SJSA1 (cell line): ENCODE measurements at regions not wholly inside any gene's neighbourhood (a gene's known extent, or its start where the extent isn't known, plus 50 kb on each side); places are given as distances from the start of the nearest gene placed in this dataset.

ENCODE experiments used
- DNase-seq, 2 experiments: peaks; one replicate each; pipeline ENCODE4 v3.0.0-alpha.2; 2015 to 2020; ENCODE audit warnings: low spot score in 2 of 2, low read depth in 1 of 2
- H3K27ac ChIP-seq: fragments of 250-450 bp; sonication (Bioruptor Pico); 2 replicates; pipeline ENCODE4 v1.5.1; 2020; ENCODE audit warnings: mild to moderate bottlenecking, moderate library complexity
- H3K27me3 ChIP-seq: fragments of 250-450 bp; sonication (Bioruptor Pico); replicated peaks from 2 replicates; pipeline ENCODE4 v1.5.1; 2020; ENCODE audit warnings: mild to moderate bottlenecking, moderate library complexity
- H3K36me3 ChIP-seq: fragments of 250-450 bp; sonication (Bioruptor Pico); 2 replicates; pipeline ENCODE4 v1.5.1; 2020; ENCODE audit warnings: mild to moderate bottlenecking
- H3K4me1 ChIP-seq: fragments of 250-450 bp; sonication (Bioruptor Pico); replicated peaks from 2 replicates; pipeline ENCODE4 v1.6.1; 2021; ENCODE audit warnings: mild to moderate bottlenecking
- H3K4me3 ChIP-seq: fragments of 250-450 bp; sonication (Bioruptor Pico); 2 replicates; pipeline ENCODE4 v1.5.1; 2020; ENCODE audit warnings: mild to moderate bottlenecking
- H3K9me3 ChIP-seq: fragments of 250-450 bp; sonication (Bioruptor Pico); replicated peaks from 2 replicates; pipeline ENCODE4 v1.5.1; 2020; ENCODE audit warnings: mild to moderate bottlenecking

DNA sequence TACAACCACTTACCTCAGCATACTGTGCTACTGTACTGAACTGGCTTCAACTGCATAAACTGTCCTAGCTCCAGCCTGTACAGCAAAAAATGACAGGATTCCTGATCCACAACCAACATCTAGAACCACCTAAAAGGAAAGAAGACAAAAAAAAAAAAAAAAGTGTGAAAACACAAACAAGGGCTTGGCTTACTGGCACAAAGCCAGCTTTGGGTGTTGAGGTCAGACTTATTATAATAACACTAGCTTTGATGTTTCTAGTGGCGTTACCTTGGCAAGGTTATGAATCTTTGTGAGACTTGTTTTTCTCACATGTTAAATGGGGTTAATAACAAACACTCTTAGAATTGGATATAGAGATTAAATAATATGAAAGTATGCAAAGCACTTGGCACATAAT is 148.5 kb upstream of the PUM3 start:
- no peaks in the 10 kb centered on the region for H3K36me3 ChIP-seq
- no peak overlapping the region for H3K27ac ChIP-seq
- DNase-seq, result no peak
- H3K4me1 ChIP-seq, result no peaks in the 10 kb centered on the region
- no peak overlapping the region for H3K4me3 ChIP-seq
- no peaks in the 10 kb centered on the region for H3K9me3 ChIP-seq
- no peaks in the 10 kb centered on the region for H3K27me3 ChIP-seq

DNA sequence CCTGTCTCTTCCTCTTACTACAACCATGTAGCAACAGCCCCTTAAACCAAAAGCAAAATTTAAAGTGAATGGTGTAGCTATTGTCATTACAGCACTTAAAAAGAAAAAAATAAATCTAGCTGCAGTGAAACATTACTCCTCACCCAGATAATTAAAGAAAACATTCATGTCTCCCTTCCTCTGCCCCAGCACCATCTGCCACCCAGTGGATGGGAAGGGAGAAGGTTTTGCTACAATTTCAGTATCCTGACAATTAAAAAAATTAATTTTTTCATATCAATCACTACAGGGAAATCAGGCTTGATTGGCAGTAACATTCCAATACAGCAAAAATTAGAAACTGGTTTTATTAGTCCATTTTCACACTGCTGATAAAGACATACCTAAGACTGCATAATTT is 147.4 kb upstream of the PUM3 start:
- no peaks in the 10 kb centered on the region for H3K27me3 ChIP-seq
- H3K4me3 ChIP-seq, result no peak overlapping the region
- no peaks in the 10 kb centered on the region for H3K4me1 ChIP-seq
- H3K9me3 ChIP-seq, result no peaks in the 10 kb centered on the region
- H3K36me3 ChIP-seq, result no peaks in the 10 kb centered on the region
- no peak for DNase-seq
- no peak overlapping the region for H3K27ac ChIP-seq

DNA sequence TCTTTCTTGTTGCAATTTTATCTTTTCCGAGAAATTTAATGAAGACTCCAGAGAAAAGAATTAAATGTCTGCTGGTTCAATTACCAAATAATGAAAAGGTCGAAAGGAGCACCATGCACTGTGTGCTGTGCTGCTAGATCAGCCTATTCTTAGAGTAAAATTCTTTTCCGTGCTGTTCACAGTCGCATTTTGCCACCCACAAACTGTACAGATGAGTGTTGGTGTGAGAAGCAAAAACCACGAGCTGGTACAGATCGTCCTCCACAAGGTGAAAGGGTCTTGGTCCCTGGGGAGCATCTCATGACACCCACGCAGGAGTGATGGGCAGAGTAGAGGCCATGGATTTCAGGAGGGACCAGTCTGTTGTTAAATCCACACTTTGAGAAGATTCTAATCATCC is 143.8 kb upstream of the PUM3 start:
- Histone ChIP-seq H3K27me3 (no peaks in the 10 kb centered on the region), H3K27ac (no peak overlapping the region), H3K4me1 (no peaks in the 10 kb centered on the region)

DNA sequence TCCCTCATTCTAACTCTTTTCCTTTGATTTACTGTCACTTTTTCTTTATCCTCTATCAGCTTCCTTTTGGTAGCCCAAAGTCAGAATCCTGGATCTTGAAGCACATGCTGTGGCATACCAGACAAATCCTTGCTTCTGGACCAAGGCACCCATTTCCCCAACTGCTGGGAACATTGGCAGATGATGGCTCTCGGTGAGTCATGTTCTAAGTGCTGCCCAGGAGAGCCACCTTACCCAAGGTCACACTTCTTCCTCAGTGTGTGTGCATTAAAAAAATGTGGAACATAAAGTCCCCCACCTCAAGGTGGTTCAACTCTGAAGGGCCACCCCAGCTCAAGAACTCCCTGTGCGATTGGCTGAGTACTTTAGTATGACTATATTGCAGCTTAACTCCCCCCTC is 141.4 kb upstream of the PUM3 start:
- no peaks in the 10 kb centered on the region for H3K27me3 ChIP-seq
- no peak overlapping the region for H3K27ac ChIP-seq
- H3K9me3 ChIP-seq, result no peaks in the 10 kb centered on the region
- H3K4me3 ChIP-seq, result no peak overlapping the region
- DNase-seq, result no peak
- H3K36me3 ChIP-seq, result no peaks in the 10 kb centered on the region
- H3K4me1 ChIP-seq, result no peaks in the 10 kb centered on the region

More for the DNA sequence above, 143.8 kb upstream of the PUM3 start:
- Histone ChIP-seq H3K36me3 (no peaks in the 10 kb centered on the region), H3K4me3 (no peak overlapping the region), H3K9me3 (no peaks in the 10 kb centered on the region)
- no peak for DNase-seq

GRCh38 chr9:2984491-2984890 is 140.6 kb upstream of the PUM3 start:
- no peaks in the 10 kb centered on the region for H3K36me3 ChIP-seq
- H3K27ac ChIP-seq, result no peak overlapping the region
- H3K9me3 ChIP-seq, result no peaks in the 10 kb centered on the region
- no peaks in the 10 kb centered on the region for H3K27me3 ChIP-seq
- no peaks in the 10 kb centered on the region for H3K4me1 ChIP-seq
- DNase-seq, result no peak
- H3K4me3 ChIP-seq, result no peak overlapping the region

- H3K27ac ChIP-seq, result no peak overlapping the region
- H3K27me3 ChIP-seq, result no peaks in the 10 kb centered on the region
- H3K36me3 ChIP-seq, result no peaks in the 10 kb centered on the region
- no peak for DNase-seq
- H3K4me3 ChIP-seq, result no peak overlapping the region
- H3K9me3 ChIP-seq, result no peaks in the 10 kb centered on the region
- H3K4me1 ChIP-seq, result no peaks in the 10 kb centered on the region
These were observed 136.2 kb upstream of the PUM3 start for GRCh38 chr9:2979957-2980610.

DNA sequence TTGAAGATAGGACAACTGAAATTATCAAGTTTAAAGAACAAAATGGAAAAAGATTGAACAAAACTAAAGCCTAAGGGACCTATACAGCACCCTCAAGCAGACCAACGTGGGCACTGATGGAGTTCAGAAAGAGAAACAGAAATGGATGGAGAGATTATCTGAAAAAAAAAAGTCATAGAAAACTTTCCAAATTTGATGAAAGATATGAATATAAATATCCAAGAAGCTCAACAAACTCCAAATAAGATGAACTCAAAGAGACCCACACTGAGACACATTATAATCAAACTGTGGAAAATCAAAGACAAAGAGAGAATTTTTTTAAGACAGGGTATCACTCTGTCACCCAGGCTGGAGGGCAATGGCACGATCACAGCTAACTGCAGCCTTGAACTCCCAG is 128.6 kb upstream of the PUM3 start:
- Histone ChIP-seq H3K9me3 (no peaks in the 10 kb centered on the region), H3K27ac (no peak overlapping the region), H3K36me3 (no peaks in the 10 kb centered on the region), H3K4me1 (no peaks in the 10 kb centered on the region), H3K27me3 (no peaks in the 10 kb centered on the region), H3K4me3 (no peak overlapping the region)
- no peak for DNase-seq

DNA sequence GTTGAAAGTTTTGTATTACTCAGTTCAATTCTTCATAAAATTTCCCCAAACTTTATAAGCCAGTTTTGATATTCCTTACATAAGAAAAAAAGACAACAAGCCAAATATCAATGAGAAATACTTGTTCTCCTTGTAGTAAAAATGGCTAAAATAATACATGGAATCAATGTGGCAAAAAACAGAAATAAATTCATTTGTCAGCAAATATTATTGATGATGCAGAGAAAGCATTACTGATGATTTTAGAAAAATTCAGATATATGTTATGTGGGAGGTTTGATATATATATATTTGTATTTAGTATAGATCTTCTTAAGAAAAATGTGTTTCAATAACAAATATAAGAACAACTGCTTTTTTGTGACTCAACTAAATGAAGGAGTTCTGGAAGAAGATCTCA is 127.0 kb upstream of the PUM3 start:
- no peak for DNase-seq
- Histone ChIP-seq H3K4me3 (no peak overlapping the region), H3K36me3 (no peaks in the 10 kb centered on the region), H3K27me3 (no peaks in the 10 kb centered on the region), H3K4me1 (no peaks in the 10 kb centered on the region), H3K27ac (no peak overlapping the region), H3K9me3 (no peaks in the 10 kb centered on the region)

GRCh38 chr9:2967766-2968165 is 123.9 kb upstream of the PUM3 start:
- no peaks in the 10 kb centered on the region for H3K9me3 ChIP-seq
- H3K27ac ChIP-seq, result no peak overlapping the region
- H3K4me3 ChIP-seq, result no peak overlapping the region
- DNase-seq, result no peak
- no peaks in the 10 kb centered on the region for H3K36me3 ChIP-seq
- no peaks in the 10 kb centered on the region for H3K27me3 ChIP-seq
- no peaks in the 10 kb centered on the region for H3K4me1 ChIP-seq

GRCh38 chr9:2966565-2967300 is 122.8 kb upstream of the PUM3 start:
- Histone ChIP-seq H3K27ac (no peak overlapping the region), H3K9me3 (no peaks in the 10 kb centered on the region), H3K4me1 (no peaks in the 10 kb centered on the region), H3K27me3 (no peaks in the 10 kb centered on the region), H3K4me3 (no peak overlapping the region), H3K36me3 (no peaks in the 10 kb centered on the region)
- DNase-seq, result no peak

GRCh38 chr9:2964470-2964869 is 120.6 kb upstream of the PUM3 start:
- H3K9me3 ChIP-seq, result no peaks in the 10 kb centered on the region
- no peaks in the 10 kb centered on the region for H3K36me3 ChIP-seq
- no peaks in the 10 kb centered on the region for H3K4me1 ChIP-seq
- H3K27ac ChIP-seq, result no peak overlapping the region
- H3K27me3 ChIP-seq, result no peaks in the 10 kb centered on the region
- no peak overlapping the region for H3K4me3 ChIP-seq
- DNase-seq, result no peak

DNA sequence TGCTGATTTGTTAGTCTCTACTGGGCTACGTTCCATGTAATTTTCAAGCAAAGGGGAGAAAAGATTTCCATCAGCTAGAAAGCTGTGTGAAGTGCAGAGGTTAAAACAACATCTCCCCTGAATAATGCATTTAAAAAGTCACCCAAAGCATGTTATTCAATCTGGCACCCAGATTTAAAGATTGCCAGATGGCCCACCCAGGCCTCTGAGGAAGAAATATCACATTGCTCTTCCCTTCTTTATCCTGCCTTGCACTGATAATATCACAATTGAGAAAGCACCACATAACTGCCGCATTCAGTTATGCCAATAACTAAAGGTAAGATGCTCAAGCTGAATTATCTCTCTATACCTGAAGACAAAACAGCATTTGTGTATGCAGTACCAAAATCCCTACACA is 119.4 kb upstream of the PUM3 start:
- Histone ChIP-seq H3K27me3 (no peaks in the 10 kb centered on the region), H3K9me3 (no peaks in the 10 kb centered on the region), H3K27ac (no peak overlapping the region), H3K4me3 (no peak overlapping the region), H3K4me1 (no peaks in the 10 kb centered on the region), H3K36me3 (no peaks in the 10 kb centered on the region)
- DNase-seq, result no peak

DNA sequence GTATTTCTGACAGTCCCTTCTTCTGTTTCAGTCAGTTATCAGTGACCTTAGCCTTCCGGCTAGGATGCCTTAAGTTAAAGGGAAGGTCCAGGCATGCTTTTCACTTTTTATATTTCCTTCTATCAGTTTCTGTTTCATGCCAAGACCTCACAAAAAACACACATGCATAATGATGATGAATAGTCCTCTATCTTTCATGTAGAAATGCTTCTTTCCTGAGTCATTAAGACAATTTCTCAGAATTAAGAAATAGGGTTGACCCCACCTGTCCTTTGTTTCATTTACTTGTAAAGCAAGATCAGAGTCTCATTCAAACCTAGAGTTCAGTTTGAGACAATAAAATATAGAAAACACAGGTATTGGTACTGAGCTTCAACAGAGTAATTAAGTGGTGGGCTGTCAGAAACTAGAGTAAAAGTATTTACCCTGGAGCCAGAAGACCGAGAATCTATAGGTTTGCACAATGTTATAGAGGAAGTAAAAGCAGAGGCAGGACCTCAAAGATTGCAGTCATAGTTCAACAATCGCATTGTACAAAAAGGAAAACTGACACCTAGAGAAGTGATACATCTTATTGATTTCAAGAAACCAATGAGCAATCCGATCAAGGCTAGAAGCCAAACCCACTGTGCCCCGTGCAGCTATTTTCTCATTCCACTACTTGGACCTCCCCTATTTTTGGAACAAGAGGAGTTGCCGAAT is 118.7 kb upstream of the PUM3 start:
- Histone ChIP-seq H3K27ac (no peak overlapping the region), H3K4me1 (no peaks in the 10 kb centered on the region), H3K4me3 (no peak overlapping the region), H3K9me3 (no peaks in the 10 kb centered on the region), H3K27me3 (no peaks in the 10 kb centered on the region), H3K36me3 (no peaks in the 10 kb centered on the region)
- no peak for DNase-seq

GRCh38 chr9:2958219-2958618 is 114.3 kb upstream of the PUM3 start:
- H3K4me3 ChIP-seq, result no peak overlapping the region
- no peaks in the 10 kb centered on the region for H3K27me3 ChIP-seq
- no peaks in the 10 kb centered on the region for H3K36me3 ChIP-seq
- no peak overlapping the region for H3K27ac ChIP-seq
- no peaks in the 10 kb centered on the region for H3K4me1 ChIP-seq
- H3K9me3 ChIP-seq, result no peaks in the 10 kb centered on the region
- no peak for DNase-seq
